ENCODE measurements at regions not wholly inside any gene's neighbourhood (a gene's known extent, or its start where the extent isn't known, plus 50 kb on each side); places are given as distances from the start of the nearest gene placed in this dataset.

GRCh38 chr10:106320078-106320477 is 844.4 kb downstream of the SORCS1 start:
- no peak for TF ChIP-seq POLR2AphosphoS5 (IDR thresholded peaks at IDR 0.05)
- TF ChIP-seq, protein P1, sequence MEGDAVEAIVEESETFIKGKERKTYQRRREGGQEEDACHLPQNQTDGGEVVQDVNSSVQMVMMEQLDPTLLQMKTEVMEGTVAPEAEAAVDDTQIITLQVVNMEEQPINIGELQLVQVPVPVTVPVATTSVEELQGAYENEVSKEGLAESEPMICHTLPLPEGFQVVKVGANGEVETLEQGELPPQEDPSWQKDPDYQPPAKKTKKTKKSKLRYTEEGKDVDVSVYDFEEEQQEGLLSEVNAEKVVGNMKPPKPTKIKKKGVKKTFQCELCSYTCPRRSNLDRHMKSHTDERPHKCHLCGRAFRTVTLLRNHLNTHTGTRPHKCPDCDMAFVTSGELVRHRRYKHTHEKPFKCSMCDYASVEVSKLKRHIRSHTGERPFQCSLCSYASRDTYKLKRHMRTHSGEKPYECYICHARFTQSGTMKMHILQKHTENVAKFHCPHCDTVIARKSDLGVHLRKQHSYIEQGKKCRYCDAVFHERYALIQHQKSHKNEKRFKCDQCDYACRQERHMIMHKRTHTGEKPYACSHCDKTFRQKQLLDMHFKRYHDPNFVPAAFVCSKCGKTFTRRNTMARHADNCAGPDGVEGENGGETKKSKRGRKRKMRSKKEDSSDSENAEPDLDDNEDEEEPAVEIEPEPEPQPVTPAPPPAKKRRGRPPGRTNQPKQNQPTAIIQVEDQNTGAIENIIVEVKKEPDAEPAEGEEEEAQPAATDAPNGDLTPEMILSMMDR (IDR thresholded peaks at IDR 0.05): no peak
- no peak for TF ChIP-seq EP300 (IDR thresholded peaks at IDR 0.05)
- no peak for TF ChIP-seq POLR2A (IDR thresholded peaks at IDR 0.05; ENCODE audit: low read depth)
- intact Hi-C loops (cut with DNase I): no loop called here
- no peak for DNase-seq (ENCODE audit: extremely low spot score)

DNA sequence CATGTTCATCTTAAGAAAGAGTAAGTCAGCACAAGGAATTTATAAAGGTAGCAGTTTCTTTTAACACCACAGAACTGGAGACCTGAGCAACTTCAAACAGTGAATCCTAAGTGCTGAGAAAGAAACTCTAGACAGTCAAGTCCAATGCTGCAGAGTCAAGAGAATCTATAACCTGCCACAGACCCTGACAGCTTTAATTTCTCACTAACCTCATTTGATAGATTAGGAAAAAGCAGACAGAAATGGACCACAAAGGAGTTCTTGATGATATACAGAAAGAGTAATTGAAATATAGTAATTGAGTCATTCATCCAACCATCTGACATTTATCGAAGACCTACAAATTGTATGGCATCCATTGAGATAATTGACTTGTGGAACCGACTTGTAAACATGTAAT is 847.0 kb downstream of the SORCS1 start:
- DNase-seq (ENCODE audit: extremely low spot score): no peak
- no peaks in the 10 kb centered on the region for H3K4me1 ChIP-seq
- H3K27ac ChIP-seq (replicated peaks in 1 of 4): no peak overlapping the region
- intact Hi-C loops (cut with DNase I): no loop called here
- TF ChIP-seq POLR2AphosphoS5 (IDR thresholded peaks at IDR 0.05) (no peak), EP300 (IDR thresholded peaks at IDR 0.05) (no peak), POLR2A (IDR thresholded peaks at IDR 0.05; ENCODE audit: low read depth) (no peak)
- TF ChIP-seq, protein P1 (IDR thresholded peaks at IDR 0.05): no peak
- WGBS: 91% methylated on average over 2 of the region's 2 CpGs
- no peaks in the 10 kb centered on the region for H3K27me3 ChIP-seq
- no peaks in the 10 kb centered on the region for H3K36me3 ChIP-seq
- no peak overlapping the region for H3K4me3 ChIP-seq
- no peaks in the 10 kb centered on the region for H3K9me3 ChIP-seq

More at GRCh38 chr10:106320078-106320477, 844.4 kb downstream of the SORCS1 start:
- H3K27me3 ChIP-seq: no peaks in the 10 kb centered on the region
- H3K27ac ChIP-seq (replicated peaks in 1 of 4): no peak overlapping the region
- H3K4me1 ChIP-seq: no peaks in the 10 kb centered on the region
- H3K4me3 ChIP-seq: no peak overlapping the region
- no peaks in the 10 kb centered on the region for H3K9me3 ChIP-seq
- H3K36me3 ChIP-seq: no peaks in the 10 kb centered on the region
- WGBS: 89% methylated on average over 5 of the region's 5 CpGs

DNA sequence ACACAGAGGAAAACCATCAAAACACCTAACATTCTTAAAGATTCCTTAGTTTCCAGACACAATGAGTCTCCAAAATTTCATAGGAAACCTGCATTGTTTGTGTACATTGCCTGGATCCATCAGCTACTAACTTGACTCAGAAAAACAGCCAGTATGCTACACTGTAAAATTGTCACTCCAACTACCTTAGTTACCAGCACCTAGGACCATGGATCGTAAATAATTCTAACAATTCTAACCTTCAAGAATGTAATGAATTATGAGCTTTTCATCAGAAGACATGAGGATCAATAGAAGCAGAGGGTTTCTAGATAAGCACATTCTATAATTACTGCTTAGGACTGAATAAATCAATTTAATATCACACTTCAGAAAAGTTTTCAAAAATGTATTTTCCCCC is 851.5 kb downstream of the SORCS1 start:
- no peaks in the 10 kb centered on the region for H3K4me1 ChIP-seq
- no peak overlapping the region for H3K4me3 ChIP-seq
- TF ChIP-seq POLR2AphosphoS5 (IDR thresholded peaks at IDR 0.05): no peak
- TF ChIP-seq, protein P1 (IDR thresholded peaks at IDR 0.05): no peak
- TF ChIP-seq EP300 (IDR thresholded peaks at IDR 0.05): no peak
- no peak for TF ChIP-seq POLR2A (IDR thresholded peaks at IDR 0.05; ENCODE audit: low read depth)
- intact Hi-C loops (cut with DNase I): no loop called here
- no peak for DNase-seq (ENCODE audit: extremely low spot score)
- H3K27me3 ChIP-seq: no peaks in the 10 kb centered on the region
- WGBS: 93% methylated on average over 1 of the region's 1 CpG
- H3K9me3 ChIP-seq: no peaks in the 10 kb centered on the region
- no peaks in the 10 kb centered on the region for H3K36me3 ChIP-seq
- no peak overlapping the region for H3K27ac ChIP-seq (replicated peaks in 1 of 4)

DNA sequence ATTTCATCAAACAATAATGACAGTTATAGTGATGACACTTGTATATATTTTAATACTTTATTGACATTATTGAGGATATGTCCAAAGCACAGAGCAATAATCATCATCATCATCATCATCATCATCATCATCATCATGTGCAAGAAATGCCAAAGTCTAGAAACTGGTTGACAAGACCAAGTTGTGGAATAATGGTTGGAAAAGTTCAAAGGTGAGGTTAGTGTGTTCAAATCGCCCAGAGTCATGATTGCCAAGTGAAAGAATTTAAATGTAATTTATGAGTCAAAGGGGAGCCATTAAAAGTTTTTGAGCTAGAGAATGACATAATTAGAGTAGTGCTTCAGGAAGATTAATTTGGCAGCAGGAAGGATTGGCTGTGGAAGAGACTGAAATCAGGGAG is 852.4 kb downstream of the SORCS1 start:
- no peaks in the 10 kb centered on the region for H3K27me3 ChIP-seq
- H3K27ac ChIP-seq (replicated peaks in 1 of 4): no peak overlapping the region
- no peaks in the 10 kb centered on the region for H3K4me1 ChIP-seq
- TF ChIP-seq, protein P1 (IDR thresholded peaks at IDR 0.05): no peak
- TF ChIP-seq EP300 (IDR thresholded peaks at IDR 0.05) (no peak), POLR2AphosphoS5 (IDR thresholded peaks at IDR 0.05) (no peak)
- no peak overlapping the region for H3K4me3 ChIP-seq
- DNase-seq (ENCODE audit: extremely low spot score): no peak
- intact Hi-C loops (cut with DNase I): no loop called here
- no peaks in the 10 kb centered on the region for H3K9me3 ChIP-seq
- H3K36me3 ChIP-seq: no peaks in the 10 kb centered on the region
- WGBS: 73% methylated on average over 1 of the region's 1 CpG

DNA sequence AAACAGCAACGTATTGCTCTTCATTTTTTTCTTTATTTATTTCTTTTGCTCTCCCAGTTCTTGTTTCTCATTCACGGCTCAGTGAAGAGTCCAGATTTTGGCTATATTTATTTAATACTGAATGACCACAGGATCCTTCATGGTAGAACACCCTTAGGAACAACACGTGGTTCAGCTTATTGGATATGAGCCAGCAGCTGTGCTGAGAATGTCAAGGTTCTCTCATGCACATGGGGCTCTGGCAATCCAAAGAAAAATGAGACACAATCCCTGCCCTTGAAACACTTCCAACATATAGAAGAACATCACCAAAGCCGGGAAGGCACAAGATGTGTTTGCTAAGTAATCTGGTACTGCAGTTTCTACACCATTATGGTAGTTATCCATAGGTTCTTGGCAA is 852.9 kb downstream of the SORCS1 start:
- Histone ChIP-seq H3K36me3 (no peaks in the 10 kb centered on the region), H3K4me3 (no peak overlapping the region), H3K27ac (replicated peaks in 1 of 4) (no peak overlapping the region), H3K27me3 (no peaks in the 10 kb centered on the region), H3K4me1 (no peaks in the 10 kb centered on the region), H3K9me3 (no peaks in the 10 kb centered on the region)
- intact Hi-C loops (cut with DNase I): no loop called here
- no peak for TF ChIP-seq POLR2A (IDR thresholded peaks at IDR 0.05; ENCODE audit: low read depth)
- TF ChIP-seq, protein P1 (IDR thresholded peaks at IDR 0.05): no peak
- TF ChIP-seq POLR2AphosphoS5 (IDR thresholded peaks at IDR 0.05): no peak
- no peak for TF ChIP-seq EP300 (IDR thresholded peaks at IDR 0.05)
- WGBS: 56% methylated on average over 4 of the region's 4 CpGs
- no peak for DNase-seq (ENCODE audit: extremely low spot score)

All from esophagus muscularis mucosa (tissue), 4 donors.